ENCODE measurements at regions not wholly inside any gene's neighbourhood (a gene's known extent, or its start where the extent isn't known, plus 50 kb on each side); places are given as distances from the start of the nearest gene placed in this dataset.

DNA sequence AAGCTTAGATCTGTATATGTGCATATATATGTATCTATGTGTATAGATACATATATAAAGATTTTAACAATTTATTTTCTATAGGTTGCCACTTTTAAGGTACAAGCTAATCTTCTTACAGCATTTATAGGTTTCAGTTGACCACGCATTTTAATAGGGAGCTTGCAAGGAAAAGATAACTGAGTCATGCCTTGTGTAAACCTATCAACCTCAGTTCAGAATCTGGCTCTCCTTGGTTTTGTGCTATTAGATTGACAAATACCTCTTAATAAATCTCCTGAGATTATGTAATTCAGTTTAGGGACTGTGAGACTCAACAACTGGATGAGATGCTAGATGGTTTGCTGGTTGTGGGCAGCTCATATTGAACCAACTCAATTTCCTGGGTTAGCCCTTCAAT, 114.7 kb upstream of the SERBP1 start:
- Histone ChIP-seq H3K79me1 (ENCODE audit: insufficient read depth, low read depth, low read length, poor library complexity, severe bottlenecking) (no peaks in the 10 kb centered on the region), H4K8ac (replicated peaks; ENCODE audit: insufficient read length, low read depth, low read length) (no peak overlapping the region), H3K27me3 (ENCODE audit: insufficient read depth, low read length) (no peaks in the 10 kb centered on the region), H3K4me2 (ENCODE audit: insufficient read depth, insufficient read length, low read length) (no peak overlapping the region), H2BK12ac (ENCODE audit: insufficient read length, low read depth, low read length) (no peak overlapping the region), H3K23me2 (ENCODE audit: insufficient read length, low read depth, low read length, poor library complexity, severe bottlenecking) (no peaks in the 10 kb centered on the region), H2AFZ (ENCODE audit: low read length) (no peak overlapping the region), H3K79me2 (ENCODE audit: insufficient read depth, low read length) (no peaks in the 10 kb centered on the region), H3K18ac (ENCODE audit: insufficient read length, low read depth, low read length) (no peak overlapping the region), H3K9me3 (ENCODE audit: control insufficient read depth, low read depth, low read length) (no peaks in the 10 kb centered on the region), H2AK5ac (ENCODE audit: insufficient read length, low read length) (no peak overlapping the region), H2BK20ac (ENCODE audit: low read depth, low read length, poor library complexity, severe bottlenecking) (no peak overlapping the region), H4K5ac (ENCODE audit: insufficient read length, low read depth, low read length) (no peak overlapping the region), H3K27ac (ENCODE audit: insufficient read length, low read depth, low read length) (no peak overlapping the region), H2BK15ac (ENCODE audit: low read depth, low read length) (no peak overlapping the region), H3K23ac (ENCODE audit: insufficient read length, low read depth, low read length) (no peak overlapping the region), H3K56ac (ENCODE audit: insufficient read length, low read depth, low read length) (no peak overlapping the region), H4K20me1 (ENCODE audit: control insufficient read depth, insufficient read depth, insufficient read length) (no peaks in the 10 kb centered on the region), H3K4me1 (ENCODE audit: insufficient read depth, low read length) (no peaks in the 10 kb centered on the region), H2BK5ac (ENCODE audit: insufficient read length, low read length) (no peak overlapping the region), H2BK120ac (ENCODE audit: low read depth, low read length, poor library complexity, severe bottlenecking) (no peak overlapping the region), H3K4ac (ENCODE audit: low read depth, low read length) (no peak overlapping the region), H4K91ac (ENCODE audit: insufficient read length, low read depth, low read length) (no peak overlapping the region), H3K14ac (ENCODE audit: insufficient read depth, low read length) (no peak overlapping the region), H3K9ac (ENCODE audit: extremely low read depth, insufficient read length, low read length) (no peak overlapping the region), H3T11ph (ENCODE audit: low read length) (no peak overlapping the region)
- DNase-seq: no peak
- Mint-ChIP-seq H3K27me3 (ENCODE audit: low read depth) (peaks cover 18% of the 10 kb centered on the region), H3K9me3 (no peaks in the 10 kb centered on the region), H3K4me1 (0 out of 4 replicates have a peak, but pooled peaks cover 0 to 2% of the 10 kb centered on the region in 2 experiments), H3K27ac (no peak overlapping the region), H3K4me3 (no peak overlapping the region), H3K36me3 (ENCODE audit: insufficient read depth in 1 of 3, low read depth in 3 of 3) (no peaks in the 10 kb centered on the region)
- no CpG with 5 or more reads among the region's 1 CpG for WGBS (ENCODE audit: extremely low coverage, insufficient read length, low lambda C conversion rate)
- TF ChIP-seq, protein P1, sequence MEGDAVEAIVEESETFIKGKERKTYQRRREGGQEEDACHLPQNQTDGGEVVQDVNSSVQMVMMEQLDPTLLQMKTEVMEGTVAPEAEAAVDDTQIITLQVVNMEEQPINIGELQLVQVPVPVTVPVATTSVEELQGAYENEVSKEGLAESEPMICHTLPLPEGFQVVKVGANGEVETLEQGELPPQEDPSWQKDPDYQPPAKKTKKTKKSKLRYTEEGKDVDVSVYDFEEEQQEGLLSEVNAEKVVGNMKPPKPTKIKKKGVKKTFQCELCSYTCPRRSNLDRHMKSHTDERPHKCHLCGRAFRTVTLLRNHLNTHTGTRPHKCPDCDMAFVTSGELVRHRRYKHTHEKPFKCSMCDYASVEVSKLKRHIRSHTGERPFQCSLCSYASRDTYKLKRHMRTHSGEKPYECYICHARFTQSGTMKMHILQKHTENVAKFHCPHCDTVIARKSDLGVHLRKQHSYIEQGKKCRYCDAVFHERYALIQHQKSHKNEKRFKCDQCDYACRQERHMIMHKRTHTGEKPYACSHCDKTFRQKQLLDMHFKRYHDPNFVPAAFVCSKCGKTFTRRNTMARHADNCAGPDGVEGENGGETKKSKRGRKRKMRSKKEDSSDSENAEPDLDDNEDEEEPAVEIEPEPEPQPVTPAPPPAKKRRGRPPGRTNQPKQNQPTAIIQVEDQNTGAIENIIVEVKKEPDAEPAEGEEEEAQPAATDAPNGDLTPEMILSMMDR (conservative IDR thresholded peaks at IDR 0.05): no peak

Measured in H9 (cell line).